ENCODE measurements at regions not wholly inside any gene's neighbourhood (a gene's known extent, or its start where the extent isn't known, plus 50 kb on each side); places are given as distances from the start of the nearest gene placed in this dataset.
A peak's percentile ranks its signal among the peaks of the same experiment; 100 is the strongest.

DNA sequence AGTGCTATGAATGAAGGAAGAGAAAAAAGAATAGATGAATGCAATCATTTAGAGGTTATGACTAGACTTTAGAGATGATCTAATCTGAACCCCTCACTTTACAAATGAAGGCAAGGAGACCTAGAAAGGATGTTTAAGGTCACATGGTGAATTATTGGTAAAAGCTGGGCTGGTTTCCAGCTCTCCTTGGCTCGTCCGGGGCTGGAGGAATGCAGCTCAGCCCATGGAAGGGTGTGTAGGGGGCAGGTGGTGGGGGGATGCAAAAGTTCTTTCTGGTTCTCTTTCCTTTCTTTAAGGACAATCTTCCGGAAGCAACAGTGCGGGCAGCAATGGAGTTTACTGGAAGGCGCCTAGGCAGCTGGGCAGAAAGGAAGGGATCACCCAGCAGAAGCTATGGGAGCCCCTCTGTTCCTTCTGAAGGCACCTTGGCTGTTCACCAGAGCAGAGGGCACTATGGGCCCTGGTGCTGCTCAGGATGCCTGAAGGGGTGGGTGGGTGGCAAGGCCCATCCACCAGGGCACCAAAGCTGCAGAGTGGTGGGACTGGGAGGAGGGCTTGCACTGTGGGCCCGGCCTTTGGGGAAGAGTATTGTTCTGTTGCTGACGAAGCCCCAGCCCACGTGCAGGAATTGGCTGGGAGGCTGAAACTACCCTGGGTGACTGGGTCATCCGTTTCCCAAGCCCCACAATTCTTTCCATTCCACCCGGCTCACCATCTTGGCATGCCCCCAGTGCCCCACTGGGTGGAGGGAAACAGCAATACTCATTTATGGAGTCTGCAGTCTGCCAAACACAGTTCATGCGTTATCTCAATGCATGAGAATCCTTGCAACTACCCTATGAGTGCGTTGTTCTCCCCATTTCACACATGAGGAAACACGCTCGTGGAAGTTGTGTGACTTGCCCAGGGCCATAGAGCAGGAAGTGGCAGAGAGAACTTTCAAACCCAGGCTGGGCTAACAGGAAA, 78.2 kb downstream of the IRF2BPL start:
- H3K4me3 ChIP-seq, result no peak overlapping the region
- intact Hi-C loops (cut with DNase I; ENCODE audit: low total_unique reads) (no loop called here), in situ Hi-C loops (cut with MboI; ENCODE audit: low pct_ligation_motif_present in 1 of 4, low pct_unique_long_range_greater_than_20kb in 1 of 4, low sequenced_read_pairs in 3 of 4) (loop anchor here in 1 of 4 donors (10.0 kb wide), 1 partner anchor 54 kb away; no protein-coding TSS in a partner anchor)
- H3K36me3 ChIP-seq, result no peaks in the 10 kb centered on the region
- H3K27ac ChIP-seq, result peak overlapping the region; percentile 24 to 52 (median 43)
- no peaks in the 10 kb centered on the region for H3K27me3 ChIP-seq
- TF ChIP-seq POLR2A (IDR thresholded peaks at IDR 0.05) (no peak), EP300 (IDR thresholded peaks at IDR 0.05; ENCODE audit: low read depth) (no peak), POLR2AphosphoS5 (IDR thresholded peaks at IDR 0.05) (no peak)
- TF ChIP-seq, protein P1, sequence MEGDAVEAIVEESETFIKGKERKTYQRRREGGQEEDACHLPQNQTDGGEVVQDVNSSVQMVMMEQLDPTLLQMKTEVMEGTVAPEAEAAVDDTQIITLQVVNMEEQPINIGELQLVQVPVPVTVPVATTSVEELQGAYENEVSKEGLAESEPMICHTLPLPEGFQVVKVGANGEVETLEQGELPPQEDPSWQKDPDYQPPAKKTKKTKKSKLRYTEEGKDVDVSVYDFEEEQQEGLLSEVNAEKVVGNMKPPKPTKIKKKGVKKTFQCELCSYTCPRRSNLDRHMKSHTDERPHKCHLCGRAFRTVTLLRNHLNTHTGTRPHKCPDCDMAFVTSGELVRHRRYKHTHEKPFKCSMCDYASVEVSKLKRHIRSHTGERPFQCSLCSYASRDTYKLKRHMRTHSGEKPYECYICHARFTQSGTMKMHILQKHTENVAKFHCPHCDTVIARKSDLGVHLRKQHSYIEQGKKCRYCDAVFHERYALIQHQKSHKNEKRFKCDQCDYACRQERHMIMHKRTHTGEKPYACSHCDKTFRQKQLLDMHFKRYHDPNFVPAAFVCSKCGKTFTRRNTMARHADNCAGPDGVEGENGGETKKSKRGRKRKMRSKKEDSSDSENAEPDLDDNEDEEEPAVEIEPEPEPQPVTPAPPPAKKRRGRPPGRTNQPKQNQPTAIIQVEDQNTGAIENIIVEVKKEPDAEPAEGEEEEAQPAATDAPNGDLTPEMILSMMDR (IDR thresholded peaks at IDR 0.05), result no peak
- no peak for DNase-seq
- peaks cover 22 to 48% (median 47%) of the 10 kb centered on the region in 4 donors for H3K4me1 ChIP-seq
- WGBS, 2 donors (ENCODE audit: low coverage in 1 of 2), result 55 to 70% methylated on average over 4 to 12 of the region's 14 CpGs
- H3K9me3 ChIP-seq, result no peaks in the 10 kb centered on the region

DNA sequence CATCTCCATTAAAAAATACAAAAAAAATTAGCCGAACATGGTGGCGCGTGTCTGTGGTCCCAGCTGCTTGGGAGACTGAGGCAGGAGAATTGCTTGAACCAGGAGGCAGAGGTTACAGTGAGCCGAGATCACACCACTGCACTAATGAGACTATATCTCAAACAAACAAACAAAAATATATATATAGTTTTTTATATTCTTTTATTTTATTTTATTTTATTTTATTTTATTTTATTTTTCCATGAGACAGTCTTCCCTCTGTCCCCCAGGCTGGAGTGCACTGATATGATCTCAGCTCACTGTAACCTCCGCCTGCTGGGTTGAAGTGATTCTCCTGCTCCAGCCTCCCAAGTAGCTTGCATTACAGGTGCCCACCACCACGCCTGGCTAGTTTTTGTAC, 79.5 kb downstream of the IRF2BPL start:
- Histone ChIP-seq H3K4me1 (peaks cover 17 to 35% (median 34%) of the 10 kb centered on the region in 4 donors), H3K9me3 (no peaks in the 10 kb centered on the region), H3K36me3 (no peaks in the 10 kb centered on the region), H3K27me3 (no peaks in the 10 kb centered on the region), H3K27ac (peak overlapping the region; percentile 72 to 84 (median 82)), H3K4me3 (no peak overlapping the region)
- intact Hi-C loops (cut with DNase I; ENCODE audit: low total_unique reads), result no loop called here
- DNase-seq, result no peak
- 93 to 95% methylated on average over 6 of the region's 6 CpGs for WGBS, 2 donors (ENCODE audit: low coverage in 1 of 2)
- TF ChIP-seq EP300 (IDR thresholded peaks at IDR 0.05; ENCODE audit: low read depth) (no peak), POLR2A (IDR thresholded peaks at IDR 0.05) (no peak), POLR2AphosphoS5 (IDR thresholded peaks at IDR 0.05) (no peak)
- TF ChIP-seq, protein P1 (IDR thresholded peaks at IDR 0.05), result no peak
- in situ Hi-C loops (cut with MboI; ENCODE audit: low pct_ligation_motif_present in 1 of 4, low pct_unique_long_range_greater_than_20kb in 1 of 4, low sequenced_read_pairs in 3 of 4), result no loop called here

DNA sequence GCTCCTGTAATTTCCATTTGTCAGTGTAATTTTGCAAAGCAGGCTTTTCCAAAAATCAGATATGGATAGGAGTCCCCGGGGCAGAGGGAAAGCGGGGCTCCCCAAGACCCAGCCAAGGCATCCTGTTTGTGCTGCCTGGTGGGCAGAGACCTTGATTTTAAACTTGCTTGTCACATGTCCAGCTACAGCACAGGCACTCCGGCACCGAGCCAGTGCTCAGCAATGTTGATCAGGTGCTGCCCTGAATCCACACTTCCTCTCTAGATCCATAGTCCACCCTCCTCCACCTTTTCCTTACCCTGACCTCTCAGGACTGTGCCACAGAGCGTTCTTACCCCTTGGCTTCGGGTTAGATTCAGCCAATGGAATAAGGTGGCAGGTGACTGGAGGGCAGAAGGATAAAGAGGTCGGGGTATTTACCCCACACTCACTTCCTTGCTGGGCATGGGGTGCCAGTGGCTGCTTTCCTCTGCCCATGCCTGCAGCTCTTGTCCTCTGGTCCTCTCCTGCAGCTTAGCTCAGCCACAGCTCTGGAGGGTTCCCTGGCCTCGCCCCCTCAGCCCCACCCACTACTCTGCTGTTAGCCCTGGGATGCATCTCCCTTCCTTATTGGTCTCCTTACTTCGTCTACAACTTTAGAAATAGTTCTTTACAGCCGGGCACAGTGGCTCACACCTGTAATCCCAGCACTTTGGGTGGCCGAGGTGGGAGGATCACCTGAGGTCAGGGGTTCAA, 80.1 kb downstream of the IRF2BPL start:
- TF ChIP-seq POLR2AphosphoS5 (IDR thresholded peaks at IDR 0.05) (no peak), EP300 (IDR thresholded peaks at IDR 0.05; ENCODE audit: low read depth) (no peak), POLR2A (IDR thresholded peaks at IDR 0.05) (no peak)
- TF ChIP-seq, protein P1 (IDR thresholded peaks at IDR 0.05), result no peak
- 55 to 59% methylated on average over 4 to 11 of the region's 11 CpGs for WGBS, 2 donors (ENCODE audit: low coverage in 1 of 2)
- Histone ChIP-seq H3K36me3 (no peaks in the 10 kb centered on the region), H3K27me3 (no peaks in the 10 kb centered on the region), H3K4me3 (no peak overlapping the region), H3K27ac (peak overlapping the region; percentile 72 to 84 (median 82)), H3K4me1 (peaks cover 15 to 29% (median 28%) of the 10 kb centered on the region in 4 donors), H3K9me3 (no peaks in the 10 kb centered on the region)
- in situ Hi-C loops (cut with MboI; ENCODE audit: low pct_ligation_motif_present in 1 of 4, low pct_unique_long_range_greater_than_20kb in 1 of 4, low sequenced_read_pairs in 3 of 4) (no loop called here), intact Hi-C loops (cut with DNase I; ENCODE audit: low total_unique reads) (no loop called here)
- peak; percentile 64 for DNase-seq

DNA sequence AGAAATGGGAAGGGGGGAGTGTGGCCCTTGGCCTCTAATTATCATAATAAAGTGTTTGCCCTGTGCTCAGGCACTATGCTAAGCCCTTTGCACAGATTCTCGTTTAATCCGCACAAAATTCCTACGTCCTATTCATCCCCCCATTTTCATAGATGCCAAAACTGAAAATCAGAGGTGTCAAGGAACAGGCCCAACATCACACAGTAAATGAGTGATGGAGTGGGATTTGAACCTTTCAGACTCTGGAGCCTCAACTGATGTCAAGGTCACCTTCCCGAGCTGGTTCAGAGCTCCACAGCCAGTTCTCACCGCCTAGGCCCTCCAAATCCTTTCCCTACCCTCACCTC, 80.7 kb downstream of the IRF2BPL start:
- Histone ChIP-seq H3K27me3 (no peaks in the 10 kb centered on the region), H3K27ac (peak overlapping the region; percentile 72 to 84 (median 82)), H3K4me3 (no peak overlapping the region), H3K4me1 (peaks cover 15 to 25% (median 24%) of the 10 kb centered on the region in 4 donors), H3K9me3 (no peaks in the 10 kb centered on the region), H3K36me3 (no peaks in the 10 kb centered on the region)
- DNase-seq, result no peak
- TF ChIP-seq EP300 (IDR thresholded peaks at IDR 0.05; ENCODE audit: low read depth) (no peak), POLR2A (IDR thresholded peaks at IDR 0.05) (no peak), POLR2AphosphoS5 (IDR thresholded peaks at IDR 0.05) (no peak)
- TF ChIP-seq, protein P1 (IDR thresholded peaks at IDR 0.05), result no peak
- in situ Hi-C loops (cut with MboI; ENCODE audit: low pct_ligation_motif_present in 1 of 4, low pct_unique_long_range_greater_than_20kb in 1 of 4, low sequenced_read_pairs in 3 of 4), result no loop called here
- intact Hi-C loops (cut with DNase I; ENCODE audit: low total_unique reads), result no loop called here
- 56 to 68% methylated on average over 3 to 5 of the region's 5 CpGs for WGBS, 2 donors (ENCODE audit: low coverage in 1 of 2)

Data from transverse colon (tissue), 4 donors.